Right lung (tissue), 2 donors: ENCODE measurements at regions not wholly inside any gene's neighbourhood (a gene's known extent, or its start where the extent isn't known, plus 50 kb on each side); places are given as distances from the start of the nearest gene placed in this dataset.

ENCODE experiments used
- DNase-seq, 2 donors: peaks; one replicate each; pipeline ENCODE4 v3.0.0-alpha.2; 2013

GRCh38 chr10:132485391-132485790 is 52.2 kb upstream of the INPP5A start:
- no peak for DNase-seq

GRCh38 chr10:132486539-132487121 is 51.0 kb upstream of the INPP5A start:
- DNase-seq = no peak

GRCh38 chr10:132487241-132488135 is 50.1 kb upstream of the INPP5A start:
- no peak for DNase-seq
